Tongue (tissue), 1 donor: ENCODE measurements at regions not wholly inside any gene's neighbourhood (a gene's known extent, or its start where the extent isn't known, plus 50 kb on each side); places are given as distances from the start of the nearest gene placed in this dataset.

Experiments
- DNase-seq: peaks from one replicate; pipeline ENCODE4 v3.0.0-alpha.2; 2015

DNA sequence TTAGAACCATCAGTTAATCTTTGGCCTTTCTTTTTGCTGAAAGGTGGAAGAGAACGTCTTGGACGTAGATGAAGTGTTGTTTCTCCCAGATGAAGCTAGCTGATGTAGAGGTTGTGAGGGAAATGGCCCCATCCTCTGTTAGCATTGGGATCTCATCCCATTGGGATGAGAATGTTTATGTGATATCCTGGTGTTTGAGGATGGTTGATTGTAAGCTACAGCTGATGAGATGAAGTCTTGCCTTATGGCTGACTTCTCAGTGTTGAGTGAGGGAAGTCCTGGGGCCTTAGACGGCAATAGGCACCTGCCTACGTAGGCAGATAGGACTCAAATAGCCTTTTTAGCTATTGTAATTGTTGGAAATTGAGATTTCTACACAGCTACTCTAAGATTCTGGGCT is 211.3 kb downstream of the MYCN start:
- no peak for DNase-seq

DNA sequence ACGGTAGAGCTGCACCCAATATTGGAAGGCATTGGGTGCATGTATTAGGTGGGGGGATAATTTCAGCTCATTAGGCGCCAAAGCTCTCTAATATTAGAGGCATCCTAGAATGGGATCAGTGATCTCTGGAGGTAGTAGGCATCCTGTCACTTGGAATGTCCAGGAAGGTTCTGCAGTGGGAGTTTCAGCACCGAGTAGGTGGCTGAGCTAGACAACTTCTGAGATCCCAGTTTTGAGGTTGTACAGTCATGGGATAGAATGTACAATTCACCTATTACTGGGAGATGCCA is 210.9 kb downstream of the MYCN start:
- DNase-seq: no peak

DNA sequence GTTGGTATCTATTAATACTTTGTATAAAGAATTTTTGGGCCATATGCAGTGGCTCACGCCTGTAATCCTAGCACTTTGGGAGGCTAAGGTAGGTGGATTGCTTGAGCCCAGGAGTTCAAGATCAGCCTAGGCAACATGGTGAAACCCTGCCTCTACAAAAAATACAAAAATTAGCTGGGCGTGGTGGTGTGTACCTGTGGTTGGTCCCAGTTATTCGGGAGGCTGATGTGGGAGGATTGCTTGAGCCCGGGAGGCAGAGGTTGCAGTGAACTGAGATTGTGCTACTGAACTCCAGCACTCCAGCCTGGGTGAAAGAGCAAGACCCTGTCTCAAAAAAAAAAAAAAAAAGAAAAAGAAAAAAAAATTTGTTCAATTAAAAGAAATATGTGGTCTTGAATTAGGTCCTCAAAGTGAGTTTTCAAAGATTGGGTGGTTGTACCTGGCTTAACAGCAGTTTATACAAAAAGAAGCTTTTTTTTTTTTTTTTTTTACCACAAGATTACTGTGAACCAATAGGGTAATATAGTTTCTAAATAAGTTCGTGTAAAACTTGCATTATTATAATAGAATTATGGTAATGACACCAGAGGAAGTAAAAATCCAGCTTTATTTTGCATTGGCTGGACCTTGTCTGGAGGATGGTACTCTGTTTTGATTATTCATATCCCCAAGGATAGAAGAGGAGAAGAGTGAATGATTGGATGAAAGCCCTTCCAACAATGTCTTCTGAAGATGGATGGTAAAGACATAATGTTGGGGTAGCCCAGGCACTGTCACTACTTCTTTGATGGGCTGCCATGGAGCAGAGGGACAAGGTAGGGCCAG is 210.3 kb downstream of the MYCN start:
- no peak for DNase-seq

DNA sequence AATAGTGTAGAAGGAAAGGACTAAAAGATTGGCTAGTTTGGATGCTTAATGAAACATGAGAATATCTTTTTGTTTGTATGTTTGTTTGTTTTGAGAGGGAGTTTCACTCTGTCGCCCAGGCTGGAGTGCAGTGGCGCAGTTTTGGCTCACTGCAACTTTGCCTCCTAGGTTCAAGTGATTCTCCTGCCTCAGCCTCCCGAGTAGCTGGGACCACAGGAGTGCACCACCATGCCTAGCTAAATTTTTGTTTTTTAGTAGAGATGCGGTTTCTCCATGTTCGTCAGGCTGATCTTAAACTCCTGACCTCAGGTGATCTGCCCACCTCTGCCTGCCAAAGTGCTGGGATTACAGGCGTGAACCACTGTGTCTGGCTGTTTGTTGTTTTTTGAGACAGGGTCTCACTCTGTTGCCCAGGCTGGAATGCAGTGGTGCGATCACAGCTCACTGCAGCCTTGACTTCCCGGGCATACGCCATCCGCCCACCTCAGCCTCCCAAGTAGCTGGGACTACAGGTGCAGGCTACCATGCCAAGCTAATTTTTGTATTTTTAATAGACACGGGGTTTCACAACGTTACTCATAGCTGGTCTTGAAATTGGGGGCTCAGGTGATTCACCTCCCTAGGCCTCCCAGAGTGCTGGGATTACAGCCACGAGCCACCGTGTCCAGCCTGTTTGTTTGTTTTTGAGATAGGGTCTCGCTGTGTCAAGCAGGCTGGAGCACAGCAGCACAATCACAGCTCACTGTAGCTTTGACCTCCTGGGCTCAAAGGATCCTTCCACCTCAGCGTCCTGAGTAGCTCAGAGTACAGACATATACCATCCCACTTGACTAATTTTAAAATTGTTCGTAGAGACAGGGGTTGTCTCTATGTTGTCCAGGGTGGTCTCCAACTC is 209.2 kb downstream of the MYCN start:
- no peak for DNase-seq

DNA sequence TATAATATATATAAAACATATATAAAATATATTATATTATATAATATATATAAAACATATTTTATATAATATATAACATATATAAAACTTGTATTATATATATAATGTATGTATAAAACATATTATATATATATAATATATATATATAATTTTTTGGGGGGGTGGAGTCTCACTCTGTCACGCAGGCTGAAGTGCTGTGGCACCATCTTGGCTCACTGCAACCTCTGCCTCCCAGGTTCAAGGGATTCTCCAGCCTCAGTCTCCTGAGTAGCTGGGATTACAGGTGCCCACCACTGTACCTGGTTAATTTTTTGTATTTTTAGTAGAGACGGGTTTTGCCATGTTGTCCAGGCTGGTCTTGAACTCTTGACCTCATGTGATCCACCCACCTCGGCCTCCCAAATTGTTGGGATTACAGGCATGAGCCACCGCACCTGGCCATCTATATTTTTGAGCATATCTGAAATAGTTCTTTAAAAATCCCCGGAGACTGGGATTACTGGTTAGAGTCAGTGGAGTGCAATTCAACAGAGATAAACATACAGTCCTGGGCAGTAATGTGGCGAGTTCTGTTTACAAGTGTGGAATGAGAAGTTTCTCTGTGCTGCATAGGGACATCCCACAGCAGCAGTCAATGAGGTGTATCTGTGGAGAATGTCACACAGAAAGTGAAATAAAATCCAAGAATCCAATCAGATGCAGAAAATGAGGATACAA is 208.4 kb downstream of the MYCN start:
- no peak for DNase-seq

DNA sequence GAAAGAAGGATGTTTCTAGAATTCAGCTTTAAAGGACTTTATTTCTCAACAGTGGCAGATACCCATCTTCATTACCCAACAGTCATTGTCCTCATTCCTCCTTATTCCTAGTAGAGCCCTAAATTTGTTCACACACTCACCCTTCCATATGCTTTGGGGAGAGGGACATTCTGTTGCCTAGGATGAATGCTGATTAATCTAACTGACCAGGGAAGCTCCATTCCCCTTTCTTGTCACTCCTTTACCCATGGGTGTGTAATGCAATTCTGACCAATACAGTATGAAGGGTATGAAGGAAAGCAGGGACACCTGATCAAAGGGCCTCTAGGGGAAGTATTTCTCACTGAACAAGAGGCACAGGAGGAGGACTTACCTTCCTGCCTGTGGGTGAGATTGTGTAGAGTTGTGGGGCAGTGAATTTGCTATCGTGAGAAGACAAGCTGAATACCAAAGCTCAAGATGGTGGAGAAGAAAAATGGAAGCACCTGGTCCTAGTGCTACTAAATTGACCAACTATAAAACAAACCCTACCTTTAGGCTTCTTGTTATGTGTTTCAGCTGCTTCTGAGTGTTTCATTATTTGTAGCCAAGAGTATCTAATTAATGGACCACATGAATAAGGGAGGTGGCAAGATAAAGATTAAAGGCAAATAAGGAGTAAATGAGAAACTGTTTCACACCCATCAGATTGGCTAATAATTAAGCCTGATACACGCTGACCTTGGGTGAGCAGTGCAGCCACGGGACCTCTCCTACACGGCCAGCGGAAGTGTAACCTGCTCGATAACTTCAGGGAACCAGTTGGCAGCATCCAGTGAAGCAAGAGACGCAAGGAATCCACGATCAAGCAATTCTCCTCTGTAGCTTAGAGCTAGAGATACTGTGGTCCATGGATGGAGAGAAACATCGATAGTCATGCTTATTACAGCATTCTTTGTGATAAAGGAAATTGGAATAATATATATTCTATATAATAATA is 202.3 kb downstream of the MYCN start:
- no peak for DNase-seq

DNA sequence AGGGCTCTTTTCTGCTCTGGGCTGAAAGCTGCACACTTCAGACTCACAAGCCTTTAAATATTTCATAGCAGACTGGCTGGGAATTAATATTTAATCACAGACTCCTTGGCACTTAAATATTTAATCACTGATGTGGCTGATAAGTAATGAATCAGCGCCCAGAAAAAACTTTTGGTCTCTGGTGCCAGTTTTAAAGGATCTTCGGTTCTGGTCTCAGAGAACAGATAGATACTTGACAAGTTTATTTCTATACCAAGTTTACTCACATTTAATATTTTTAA is 201.2 kb downstream of the MYCN start:
- no peak for DNase-seq

DNA sequence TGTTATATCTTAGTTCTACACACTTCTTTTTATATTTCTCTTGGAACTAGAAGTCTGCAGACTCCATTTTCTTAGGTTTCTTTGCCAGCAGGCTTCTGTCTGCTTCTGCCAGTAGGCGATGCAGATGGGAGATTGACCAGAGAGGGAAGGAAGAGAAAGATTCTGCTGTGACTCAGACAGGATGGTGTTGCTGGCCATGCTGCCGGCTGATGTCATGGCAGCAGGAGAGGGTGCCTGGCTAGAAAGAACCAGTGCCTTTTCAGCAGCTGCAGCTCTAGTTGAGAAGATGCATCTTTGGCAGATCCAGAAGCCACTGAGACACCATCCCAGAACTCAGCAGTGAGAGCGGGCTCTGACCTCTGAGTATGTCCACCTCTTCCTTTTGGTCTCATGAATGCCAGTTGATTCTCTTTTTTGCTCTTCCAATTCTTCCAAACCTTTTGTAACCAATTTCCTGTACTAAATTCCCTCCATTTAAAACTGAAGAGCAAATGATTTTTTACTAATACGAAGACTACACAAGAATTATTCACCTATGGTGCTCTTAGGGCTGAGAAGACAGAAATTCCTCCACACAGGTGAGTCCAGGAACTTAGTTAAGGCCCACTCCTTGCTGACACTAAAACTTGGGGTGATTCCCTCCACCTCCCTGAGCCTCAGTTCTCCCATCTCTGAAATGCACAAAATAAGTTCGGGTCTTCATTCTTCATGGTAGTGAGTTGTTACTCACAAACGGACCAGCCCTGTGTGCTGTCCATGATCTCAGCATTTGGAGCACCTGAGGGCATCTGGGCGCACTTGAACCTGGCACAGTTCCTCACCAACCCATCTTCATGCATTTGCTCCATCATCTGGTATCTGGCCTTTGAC is 200.7 kb downstream of the MYCN start:
- DNase-seq: no peak

DNA sequence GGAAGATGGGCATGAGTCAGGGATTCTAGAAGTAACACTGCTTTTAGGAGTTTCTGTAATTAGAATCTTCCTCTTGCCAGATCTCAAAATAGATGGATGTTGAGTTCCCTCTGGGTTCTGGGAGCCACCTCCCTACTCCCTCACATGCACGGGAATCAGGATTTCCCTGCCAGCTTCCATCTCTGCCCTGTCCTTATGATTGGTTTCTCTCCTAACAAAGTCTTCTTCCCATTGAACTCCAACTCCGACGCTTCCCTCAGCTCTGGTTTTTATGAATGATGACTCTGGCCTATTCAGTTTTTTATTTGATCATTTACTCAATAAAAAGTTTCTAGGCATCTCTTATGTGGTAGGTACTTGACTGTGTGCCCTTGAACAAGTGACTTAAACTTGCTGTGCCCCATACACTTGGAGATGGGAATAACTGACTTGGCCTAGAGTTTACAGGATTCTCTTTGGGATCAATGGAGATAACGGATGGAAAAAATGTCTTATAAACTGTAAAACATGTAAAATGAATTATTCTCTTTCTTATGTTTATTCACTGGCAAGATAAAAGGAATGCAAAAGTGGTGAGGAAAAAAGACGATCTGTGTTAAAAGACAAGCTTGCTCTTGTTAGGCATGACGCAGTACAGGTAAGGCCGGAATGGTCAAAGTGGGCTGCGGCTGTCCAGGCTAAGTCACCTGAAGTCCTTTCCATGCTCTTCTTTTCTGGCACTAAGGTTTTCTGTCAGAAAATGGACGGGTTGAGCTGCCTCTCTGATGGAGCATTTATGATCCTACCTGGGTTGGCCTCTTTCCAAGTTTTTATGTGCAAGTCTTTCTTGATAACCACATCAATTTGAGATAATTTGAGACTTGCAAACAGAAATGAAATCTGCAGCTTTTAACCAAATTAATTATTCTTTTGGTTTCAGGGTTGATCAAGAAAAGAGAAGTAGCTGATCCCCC is 199.6 kb downstream of the MYCN start:
- DNase-seq: no peak

DNA sequence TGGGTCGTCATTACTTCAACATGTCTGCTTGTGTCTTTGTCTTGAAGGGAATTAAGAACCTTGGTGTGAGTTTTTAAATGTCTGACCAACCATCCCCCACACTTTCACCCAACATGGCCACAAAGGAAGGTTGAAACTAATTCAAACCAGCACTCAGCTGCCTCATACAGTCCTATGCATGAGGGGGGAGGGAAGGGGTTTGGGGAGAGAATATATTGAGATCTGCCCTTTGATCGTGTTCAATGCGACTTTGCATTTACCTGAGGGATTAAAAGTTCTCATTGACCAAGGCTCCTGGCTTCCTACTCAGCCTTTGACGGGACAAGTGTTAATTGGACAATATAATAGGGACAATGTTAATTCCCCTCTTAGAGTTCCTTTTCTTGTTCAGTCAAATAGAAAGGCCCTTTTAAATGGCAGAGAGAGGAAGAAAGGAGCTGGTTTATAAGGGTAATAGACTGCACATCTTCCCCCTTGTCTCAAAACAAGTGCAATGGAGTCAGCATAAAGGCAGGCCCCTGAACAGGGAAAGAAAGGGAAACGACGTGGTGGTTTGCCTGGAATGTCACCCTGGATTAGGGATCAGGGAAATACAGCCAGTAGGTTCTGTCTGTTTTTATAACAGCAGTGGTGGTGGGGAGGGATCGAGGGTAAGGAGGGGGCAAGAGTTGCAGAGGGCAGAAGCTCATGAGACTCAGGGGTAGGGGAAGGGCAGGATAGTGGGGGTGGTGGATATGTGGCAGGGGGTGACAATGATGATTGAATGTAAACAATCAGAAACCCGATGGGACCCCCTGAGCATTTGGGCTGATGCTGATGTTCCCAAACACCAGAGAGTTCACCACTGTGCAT is 198.7 kb downstream of the MYCN start:
- no peak for DNase-seq

DNA sequence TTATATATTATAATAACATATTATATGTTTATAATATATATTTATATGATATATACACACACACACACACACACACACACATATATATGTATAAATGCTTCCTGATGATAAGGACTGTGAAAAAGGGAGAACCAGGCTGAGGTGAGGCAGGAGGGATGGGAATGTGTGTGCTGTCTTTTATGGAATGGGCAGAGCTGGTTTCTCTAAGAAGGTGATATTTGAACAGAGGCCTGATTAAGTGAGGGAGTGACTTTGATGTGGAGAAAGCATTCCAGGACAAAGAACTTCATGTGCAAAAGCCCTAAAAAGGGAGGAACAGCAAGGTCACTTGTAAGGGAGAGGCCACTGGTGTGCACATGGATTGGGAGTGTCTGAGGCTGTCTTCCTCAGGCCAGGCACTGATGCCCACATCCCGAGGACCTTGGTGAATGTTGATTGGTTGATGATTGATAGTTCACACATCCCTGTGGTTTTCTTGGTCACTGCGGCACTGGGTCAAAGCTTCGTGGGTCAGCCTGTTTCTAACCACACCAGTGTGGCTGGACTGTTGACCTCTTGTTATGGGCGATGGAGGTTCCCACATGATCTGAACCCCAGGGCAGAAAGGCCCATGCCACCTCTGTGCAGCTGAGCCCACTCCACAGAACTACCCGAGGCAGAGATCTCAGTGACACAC is 196.9 kb downstream of the MYCN start:
- DNase-seq: no peak

DNA sequence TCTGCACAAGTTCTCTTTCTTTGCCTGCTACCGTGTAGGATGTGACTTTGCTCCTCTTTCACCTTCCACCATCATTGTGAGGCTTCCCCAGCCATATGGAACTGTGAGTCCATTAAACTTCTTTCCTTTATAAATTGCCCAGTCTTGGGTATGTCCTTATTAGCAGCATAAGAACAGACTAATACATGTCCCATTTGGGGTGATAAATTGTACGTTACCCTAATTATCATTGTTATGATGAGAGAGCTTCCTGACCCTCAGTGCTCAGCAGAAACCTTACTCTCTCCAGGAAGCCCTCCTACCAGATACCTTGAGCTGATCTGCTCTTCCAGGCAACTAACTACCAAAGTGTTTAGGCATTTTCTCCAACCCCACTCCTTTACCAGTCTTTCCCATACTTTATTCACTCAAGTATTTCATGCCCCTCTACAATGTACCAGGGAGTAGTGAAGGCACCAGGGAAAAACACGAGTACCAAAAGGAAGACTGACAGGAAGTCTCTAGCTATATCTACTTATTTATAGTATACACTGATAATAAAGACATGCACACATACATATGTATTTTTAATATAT is 196.2 kb downstream of the MYCN start:
- no peak for DNase-seq

DNA sequence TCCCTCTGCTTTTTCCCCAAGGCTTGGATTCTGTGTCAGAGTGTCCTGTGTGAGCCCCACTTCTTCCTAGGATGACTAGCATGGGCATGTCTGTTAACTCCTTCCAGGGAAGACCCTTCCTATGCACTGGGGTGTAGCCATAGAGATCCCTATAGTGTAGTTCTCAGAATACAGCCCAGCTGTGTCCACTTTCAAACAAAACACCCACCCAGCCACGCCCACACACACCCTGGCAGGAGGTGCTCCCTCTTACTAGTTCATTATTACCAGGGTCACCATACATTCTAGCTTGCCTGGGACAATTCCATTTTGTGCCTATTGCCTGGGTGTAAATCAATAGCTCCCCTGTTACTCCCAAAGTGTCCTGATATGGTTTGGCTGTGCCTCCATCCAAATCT is 195.6 kb downstream of the MYCN start:
- DNase-seq: no peak

DNA sequence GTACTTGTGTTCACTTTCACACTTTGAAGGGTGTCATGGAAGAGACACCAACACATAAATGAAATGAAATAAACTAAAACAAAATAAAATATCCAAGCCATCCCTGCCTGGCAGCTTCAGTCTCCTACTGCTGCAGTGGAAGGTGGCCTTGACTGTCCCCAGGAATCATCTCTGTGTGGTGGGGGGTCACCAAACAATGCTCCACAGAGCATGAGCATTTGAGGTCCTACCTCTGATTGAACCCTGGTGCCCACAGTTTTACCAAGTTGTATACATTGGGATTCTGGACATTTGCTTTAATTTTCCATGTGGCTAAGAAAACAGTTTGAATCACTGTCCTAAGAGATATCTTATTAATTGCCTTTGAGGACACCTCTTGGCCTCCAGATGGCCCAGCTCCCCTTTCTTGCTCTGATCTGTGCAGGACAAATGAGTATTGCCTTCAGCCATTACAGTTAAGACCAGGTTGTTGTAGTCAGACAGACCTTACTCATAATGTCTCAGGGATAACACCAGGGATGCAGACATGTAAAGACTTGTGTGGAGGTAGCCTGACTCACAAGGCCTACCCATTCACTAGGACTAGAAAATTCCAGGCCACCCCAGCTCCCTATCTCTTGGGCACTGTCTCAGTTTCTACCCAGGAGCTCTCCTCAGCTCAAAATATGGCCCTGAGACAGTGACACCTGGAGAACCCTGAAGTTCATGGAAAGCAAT is 195.0 kb downstream of the MYCN start:
- DNase-seq: no peak

DNA sequence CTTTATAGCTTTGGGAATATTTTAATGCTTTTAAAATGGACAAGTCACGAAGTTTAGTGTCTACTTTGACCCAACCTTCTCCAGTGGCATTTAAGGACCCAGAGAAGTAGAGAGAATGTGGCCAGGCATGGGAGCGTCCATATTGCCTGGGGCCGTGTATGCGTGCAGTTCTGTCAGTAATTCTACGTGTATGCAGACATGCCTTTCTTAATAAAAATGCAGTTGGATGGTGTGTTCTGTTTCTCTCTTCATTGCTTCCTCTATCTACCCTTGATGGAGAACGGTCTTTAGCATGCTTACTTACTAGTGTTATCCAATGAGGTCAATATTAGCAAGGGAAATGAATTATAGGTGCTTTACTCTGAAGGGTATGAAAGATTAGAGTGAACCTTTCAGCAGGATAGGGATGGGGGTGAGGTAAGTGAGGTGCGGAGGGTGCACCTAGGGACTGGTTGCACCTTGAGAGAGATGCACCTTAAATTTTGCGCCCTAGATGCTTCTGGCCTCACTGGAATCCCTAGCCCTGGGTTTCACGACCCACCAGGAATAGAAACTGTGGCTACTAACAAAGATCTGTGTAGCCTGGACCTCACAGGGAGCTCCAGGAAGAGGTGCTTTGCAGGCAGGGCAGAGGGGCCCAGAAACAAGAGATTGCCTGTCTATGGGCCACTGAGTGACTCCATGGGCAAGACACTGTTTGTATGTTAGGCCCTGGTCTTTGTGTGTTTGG is 194.3 kb downstream of the MYCN start:
- no peak for DNase-seq

DNA sequence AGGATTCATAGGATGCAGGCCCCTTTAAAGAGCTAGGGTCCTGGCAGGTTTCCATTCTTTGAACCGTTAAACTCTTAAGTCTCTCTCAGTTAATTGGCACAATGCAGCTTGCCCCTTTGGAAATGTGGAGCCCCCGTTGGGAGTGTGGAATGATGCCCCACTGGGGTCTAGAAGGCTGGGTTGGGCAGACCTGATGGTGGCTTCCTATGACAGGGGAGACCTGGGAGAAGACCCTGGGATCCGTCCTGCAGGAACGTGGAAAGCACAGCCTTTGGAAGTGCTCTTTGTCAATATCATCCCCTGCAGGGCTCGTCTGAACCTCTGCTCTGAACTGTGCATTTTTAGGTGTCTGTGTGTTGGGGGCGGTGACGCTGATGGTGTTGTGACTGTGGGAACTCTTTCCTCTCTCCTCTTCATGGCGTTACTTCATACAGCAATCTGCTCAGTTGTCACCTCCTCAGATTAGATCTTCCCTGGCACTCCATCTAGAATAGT is 190.6 kb downstream of the MYCN start:
- DNase-seq: no peak

DNA sequence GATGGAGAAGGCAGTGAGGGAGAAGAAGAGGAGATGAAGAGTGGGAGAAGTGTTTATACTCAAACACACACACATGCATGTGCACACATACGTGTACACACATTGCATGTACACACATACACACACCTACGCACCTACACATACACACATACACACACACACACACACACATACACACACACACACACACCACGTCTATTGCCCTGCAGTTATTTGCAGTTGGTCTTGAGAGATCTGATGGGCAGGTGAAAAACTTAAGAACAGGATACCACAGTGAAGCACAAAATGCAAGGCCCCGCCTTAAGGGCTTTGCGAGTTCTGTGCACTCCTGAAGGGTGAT is 190.2 kb downstream of the MYCN start:
- no peak for DNase-seq
